GM23248 (cell line): ENCODE measurements at regions not wholly inside any gene's neighbourhood (a gene's known extent, or its start where the extent isn't known, plus 50 kb on each side); places are given as distances from the start of the nearest gene placed in this dataset.

Experiments
- DNase-seq: peaks from one replicate; pipeline ENCODE4 v3.0.0-alpha.2; 2015
- H2AFZ ChIP-seq: fragments of 200-600 bp; sonication (generic); 2 replicates; pipeline ENCODE4 v1.6.1; 2016; ENCODE audit warnings: antibody characterized with exemption
- H3F3A ChIP-seq: fragments of 200-600 bp; sonication (generic); 2 replicates; pipeline ENCODE4 v1.6.1; 2016; ENCODE audit warnings: mild to moderate bottlenecking, antibody characterized with exemption, mixed run types; ENCODE audit not compliant: insufficient read depth
- H3K27ac ChIP-seq: fragments of 200-600 bp; sonication (generic); 2 replicates; pipeline ENCODE4 v1.5.1; 2016; ENCODE audit warnings: mild to moderate bottlenecking
- H3K27me3 ChIP-seq: fragments of 200-600 bp; sonication (generic); replicated peaks from 2 replicates; pipeline ENCODE4 v1.6.1; 2016; ENCODE audit warnings: mild to moderate bottlenecking; ENCODE audit not compliant: insufficient read depth
- H3K36me3 ChIP-seq: fragments of 200-600 bp; sonication (generic); 2 replicates; pipeline ENCODE4 v1.6.1; 2016; ENCODE audit warnings: low read depth, mild to moderate bottlenecking
- H3K4me1 ChIP-seq: fragments of 200-600 bp; sonication (generic); 2 replicates; pipeline ENCODE4 v1.6.1; 2016; ENCODE audit warnings: mild to moderate bottlenecking; ENCODE audit not compliant: insufficient read depth
- H3K4me2 ChIP-seq: fragments of 200-600 bp; sonication (generic); one replicate; pipeline ENCODE4 v1.6.1; 2016; ENCODE audit warnings: mild to moderate bottlenecking; ENCODE audit not compliant: unreplicated experiment
- H3K4me3 ChIP-seq: fragments of 200-600 bp; sonication (generic); 2 replicates; pipeline ENCODE4 v1.5.1; 2016; ENCODE audit warnings: mild to moderate bottlenecking
- H3K79me2 ChIP-seq: fragments of 200-600 bp; sonication (generic); 2 replicates; pipeline ENCODE4 v1.6.1; 2016; ENCODE audit warnings: mild to moderate bottlenecking; ENCODE audit not compliant: insufficient read depth
- H3K9ac ChIP-seq: fragments of 200-600 bp; sonication (generic); 2 replicates; pipeline ENCODE4 v1.6.1; 2016; ENCODE audit warnings: mild to moderate bottlenecking
- H3K9me2 ChIP-seq: fragments of 200-600 bp; sonication (generic); 2 replicates; pipeline ENCODE4 v1.6.1; 2016; ENCODE audit warnings: mixed run types, mild to moderate bottlenecking, moderate library complexity; ENCODE audit not compliant: insufficient read depth
- H3K9me3 ChIP-seq: fragments of 200-600 bp; sonication (generic); one replicate; pipeline ENCODE4 v1.6.1; 2017; ENCODE audit warnings: low read depth
- H4K20me1 ChIP-seq: fragments of 200-600 bp; sonication (generic); 2 replicates; pipeline ENCODE4 v1.6.0; 2016; ENCODE audit not compliant: insufficient read depth
- EZH2 ChIP-seq: fragments of 200-600 bp; sonication (generic); IDR thresholded peaks from 2 replicates; pipeline ENCODE4 v1.6.1; 2018; ENCODE audit warnings: antibody characterized with exemption, mild to moderate bottlenecking; ENCODE audit not compliant: insufficient read depth, poor library complexity, severe bottlenecking
- EZH2phosphoT487 ChIP-seq: fragments of 200-600 bp; sonication (generic); IDR thresholded peaks from 2 replicates; pipeline ENCODE4 v1.6.1; 2018; ENCODE audit warnings: antibody characterized with exemption, moderate library complexity, mild to moderate bottlenecking, low read depth; ENCODE audit not compliant: insufficient read depth
- WGBS, 2 experiments: methylation state at CpG; one replicate each; pipeline ENCODE4 v1.1.6; 2015 to 2017; ENCODE audit warnings: low lambda C conversion rate in 2 of 2, low coverage in 1 of 2; ENCODE audit errors: missing lambda C conversion rate in 2 of 2; 5-methylcytosine and 5-hydroxymethylcytosine counted together
- in situ Hi-C: fragments of 300-500 bp; cut with MboI; formaldehyde crosslinking; loops from 2 replicates; pipeline ENCODE4 v1.15.0; 2020

- WGBS, 2 experiments, result 56 to 70% methylated on average over 1 of the region's 1 CpG
- H3K9me2 ChIP-seq, result peaks cover 6% of the 10 kb centered on the region; the same call in 1 of the 2 replicates
- H3K27me3 ChIP-seq, result no peaks in the 10 kb centered on the region
- no peak overlapping the region for H3K4me2 ChIP-seq
- in situ Hi-C loops, result no loop called here
- no peak overlapping the region for H2AFZ ChIP-seq
- no peaks in the 10 kb centered on the region for H3K36me3 ChIP-seq
- DNase-seq, result no peak
- H3F3A ChIP-seq, result peaks cover 15% of the 10 kb centered on the region
- no peak overlapping the region for H3K27ac ChIP-seq
- peaks cover 24% of the 10 kb centered on the region for H3K4me1 ChIP-seq
- H4K20me1 ChIP-seq, result no peaks in the 10 kb centered on the region
- no peak for TF ChIP-seq EZH2
- no peak for TF ChIP-seq EZH2phosphoT487
- H3K9me3 ChIP-seq, result no peaks in the 10 kb centered on the region
- H3K4me3 ChIP-seq, result no peak overlapping the region
- no peak overlapping the region for H3K9ac ChIP-seq
- H3K79me2 ChIP-seq, result no peaks in the 10 kb centered on the region
These were observed 214.5 kb downstream of the KLF5 start for GRCh38 chr13:73273276-73273675.

GRCh38 chr13:73272831-73273230 lies 214.0 kb downstream of the KLF5 start:
- in situ Hi-C loops, result no loop called here
- Histone ChIP-seq H3K4me1 (peaks cover 24% of the 10 kb centered on the region), H3F3A (peaks cover 15% of the 10 kb centered on the region), H3K27ac (no peak overlapping the region), H3K27me3 (no peaks in the 10 kb centered on the region), H3K4me3 (no peak overlapping the region), H3K9ac (no peak overlapping the region), H3K9me2 (peaks cover 6% of the 10 kb centered on the region; the same call in 1 of the 2 replicates), H3K79me2 (no peaks in the 10 kb centered on the region), H3K9me3 (no peaks in the 10 kb centered on the region), H3K4me2 (no peak overlapping the region), H3K36me3 (no peaks in the 10 kb centered on the region), H4K20me1 (no peaks in the 10 kb centered on the region), H2AFZ (no peak overlapping the region)
- WGBS, 2 experiments, result 82% methylated on average over 1 of the region's 1 CpG
- DNase-seq, result no peak
- TF ChIP-seq EZH2 (no peak), EZH2phosphoT487 (no peak)

GRCh38 chr13:73268306-73268705 lies 209.5 kb downstream of the KLF5 start:
- Histone ChIP-seq H2AFZ (no peak overlapping the region), H3K4me1 (peaks cover 5% of the 10 kb centered on the region), H3K9me2 (no peaks in the 10 kb centered on the region), H3K27me3 (no peaks in the 10 kb centered on the region), H3K9me3 (no peaks in the 10 kb centered on the region), H3K27ac (no peak overlapping the region), H3F3A (no peaks in the 10 kb centered on the region; the same call in 1 of the 2 replicates), H3K4me2 (no peak overlapping the region), H3K79me2 (no peaks in the 10 kb centered on the region), H3K36me3 (no peaks in the 10 kb centered on the region), H3K9ac (no peak overlapping the region), H4K20me1 (no peaks in the 10 kb centered on the region), H3K4me3 (no peak overlapping the region)
- 44 to 93% methylated on average over 1 of the region's 1 CpG for WGBS, 2 experiments
- in situ Hi-C loops, result no loop called here
- TF ChIP-seq EZH2, result no peak
- TF ChIP-seq EZH2phosphoT487, result no peak
- DNase-seq, result peak; percentile 79

- in situ Hi-C loops, result no loop called here
These were observed 207.9 kb downstream of the KLF5 start for GRCh38 chr13:73266640-73267180.

More at GRCh38 chr13:73266640-73267180, 207.9 kb downstream of the KLF5 start:
- H3K4me3 ChIP-seq, result no peak overlapping the region
- H3K79me2 ChIP-seq, result no peaks in the 10 kb centered on the region
- H3F3A ChIP-seq, result no peaks in the 10 kb centered on the region
- no peaks in the 10 kb centered on the region for H3K4me1 ChIP-seq
- no peak for DNase-seq
- no peak overlapping the region for H3K27ac ChIP-seq
- H3K27me3 ChIP-seq, result no peaks in the 10 kb centered on the region
- no peaks in the 10 kb centered on the region for H3K9me2 ChIP-seq
- no peak overlapping the region for H3K9ac ChIP-seq
- 71 to 73% methylated on average over 3 of the region's 3 CpGs for WGBS, 2 experiments
- H3K9me3 ChIP-seq, result no peaks in the 10 kb centered on the region
- no peak overlapping the region for H2AFZ ChIP-seq
- TF ChIP-seq EZH2phosphoT487 (no peak), EZH2 (no peak)
- no peaks in the 10 kb centered on the region for H3K36me3 ChIP-seq
- H4K20me1 ChIP-seq, result no peaks in the 10 kb centered on the region
- H3K4me2 ChIP-seq, result no peak overlapping the region
